Stomach (tissue), 8 donors: ENCODE measurements at regions not wholly inside any gene's neighbourhood (a gene's known extent, or its start where the extent isn't known, plus 50 kb on each side); places are given as distances from the start of the nearest gene placed in this dataset.

Experiments used
- DNase-seq, 2 donors: peaks; one replicate each; pipeline versions ENCODE4 v3.0.0 to v3.0.0-alpha.2; 2013 to 2019
- H3K27ac ChIP-seq, 5 donors: fragments of 200-600 bp in 4 of 5; sonication (generic) in 4 of 5; one replicate each; pipeline ENCODE4 v1.5.1; 2013 to 2019; ENCODE audit warnings: mild to moderate bottlenecking in 1 of 5, moderate library complexity in 1 of 5
- H3K27me3 ChIP-seq, 3 donors: fragments of 200-600 bp; sonication (generic); one replicate each; pipeline ENCODE4 v1.5.1; 2017 to 2019; ENCODE audit warnings: mixed run types in 1 of 3
- H3K36me3 ChIP-seq, 4 donors: fragments of 200-600 bp; sonication (generic); 1 replicate in 3 of 4; 2 replicates in 1 of 4; pipeline ENCODE4 v1.5.1; 2016 to 2019
- H3K4me1 ChIP-seq, 4 donors: fragments of 200-600 bp; sonication (generic); one replicate each; pipeline ENCODE4 v1.5.1; 2016 to 2019
- H3K4me3 ChIP-seq, 4 donors: fragments of 200-600 bp; sonication (generic) in 3 of 4; one replicate each; pipeline ENCODE4 v1.5.1; 2016 to 2019; ENCODE audit warnings: mild to moderate bottlenecking in 1 of 4
- H3K9me3 ChIP-seq, 4 donors: fragments of 200-600 bp; sonication (generic); one replicate each; pipeline ENCODE4 v1.5.1; 2016 to 2019
- EP300 ChIP-seq: sonication (generic); formaldehyde crosslinking; IDR thresholded peaks from one replicate; pipeline ENCODE4 v1.6.1; 2017; ENCODE audit warnings: antibody characterized with exemption
- POLR2A ChIP-seq, 4 donors: fragments of 450-650 bp; IDR thresholded peaks; one replicate each; pipeline ENCODE4 v1.6.1; 2016; ENCODE audit warnings: antibody characterized with exemption in 4 of 4, control low read depth in 2 of 4, mild to moderate bottlenecking in 1 of 4, moderate library complexity in 1 of 4
- POLR2AphosphoS5 ChIP-seq, 3 donors: sonication (generic); formaldehyde crosslinking; IDR thresholded peaks; one replicate each; pipeline ENCODE4 v1.6.1; 2016; ENCODE audit warnings: antibody characterized with exemption in 3 of 3
- WGBS, 5 donors: extraction: QIAGEN DNeasy Blood & Tissue Kit in 3 of 5; methylation state at CpG; one replicate each; pipeline versions ENCODE4 v1.1.5 to v1.1.7; 2013 to 2018; 5-methylcytosine and 5-hydroxymethylcytosine counted together
- intact Hi-C: fragments of 100-400 bp; cut with DNase I; formaldehyde crosslinking; loops from one replicate; pipeline ENCODE4 v1.15.1; 2023; ENCODE audit warnings: low total_unique reads
- TF ChIP-seq, protein P1 (sequence below), 7 experiments: fragments of 450-650 bp in 4 of 7; fragments of 200-600 bp in 3 of 7; sonication (generic) in 3 of 7; IDR thresholded peaks; one replicate each; pipeline ENCODE4 v1.5.1; 2016 to 2019; ENCODE audit warnings: antibody characterized with exemption in 7 of 7, control low read depth in 2 of 7, mild to moderate bottlenecking in 1 of 7
- donor health status: healthy with polysubstance abuse.
- donor health status: Bipolar disorder and iron deficiency.
- donor health status: healthy.

- 77 to 81% (median 79%) methylated on average over 4 of the region's 4 CpGs for WGBS, 5 donors
- H3K36me3 ChIP-seq, result no peaks in the 10 kb centered on the region
- intact Hi-C loops, result no loop called here
- H3K9me3 ChIP-seq, result no peaks in the 10 kb centered on the region
- no peaks in the 10 kb centered on the region for H3K4me1 ChIP-seq
- TF ChIP-seq, protein P1, sequence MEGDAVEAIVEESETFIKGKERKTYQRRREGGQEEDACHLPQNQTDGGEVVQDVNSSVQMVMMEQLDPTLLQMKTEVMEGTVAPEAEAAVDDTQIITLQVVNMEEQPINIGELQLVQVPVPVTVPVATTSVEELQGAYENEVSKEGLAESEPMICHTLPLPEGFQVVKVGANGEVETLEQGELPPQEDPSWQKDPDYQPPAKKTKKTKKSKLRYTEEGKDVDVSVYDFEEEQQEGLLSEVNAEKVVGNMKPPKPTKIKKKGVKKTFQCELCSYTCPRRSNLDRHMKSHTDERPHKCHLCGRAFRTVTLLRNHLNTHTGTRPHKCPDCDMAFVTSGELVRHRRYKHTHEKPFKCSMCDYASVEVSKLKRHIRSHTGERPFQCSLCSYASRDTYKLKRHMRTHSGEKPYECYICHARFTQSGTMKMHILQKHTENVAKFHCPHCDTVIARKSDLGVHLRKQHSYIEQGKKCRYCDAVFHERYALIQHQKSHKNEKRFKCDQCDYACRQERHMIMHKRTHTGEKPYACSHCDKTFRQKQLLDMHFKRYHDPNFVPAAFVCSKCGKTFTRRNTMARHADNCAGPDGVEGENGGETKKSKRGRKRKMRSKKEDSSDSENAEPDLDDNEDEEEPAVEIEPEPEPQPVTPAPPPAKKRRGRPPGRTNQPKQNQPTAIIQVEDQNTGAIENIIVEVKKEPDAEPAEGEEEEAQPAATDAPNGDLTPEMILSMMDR (IDR thresholded peaks at IDR 0.05), result no peak
- no peak for TF ChIP-seq POLR2A (IDR thresholded peaks at IDR 0.05)
- no peaks in the 10 kb centered on the region for H3K27me3 ChIP-seq
- no peak overlapping the region for H3K27ac ChIP-seq
- no peak overlapping the region for H3K4me3 ChIP-seq
- no peak for DNase-seq
These were observed 83.1 kb downstream of the SST start for GRCh38 chr3:187587076-187587475.

DNA sequence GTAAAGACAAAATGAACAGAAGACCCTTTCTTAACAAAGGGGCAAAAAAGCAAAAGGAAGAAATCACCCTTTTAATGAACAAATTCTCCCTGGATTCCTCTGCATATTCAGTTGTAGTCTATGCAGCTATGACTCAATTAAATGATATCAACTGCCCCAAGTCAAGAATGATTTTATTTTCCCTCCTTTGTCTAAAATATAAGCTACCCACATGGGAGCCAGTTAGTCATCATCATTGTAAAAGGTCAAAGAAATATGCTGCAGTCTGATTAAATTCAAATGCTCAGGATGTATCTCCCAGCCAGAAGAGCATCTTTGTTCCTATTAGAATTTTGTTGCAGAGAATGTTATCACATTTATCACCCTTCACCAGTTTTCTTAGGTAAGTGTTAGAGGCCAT is 84.0 kb downstream of the SST start:
- H3K27me3 ChIP-seq, result no peaks in the 10 kb centered on the region
- no peak overlapping the region for H3K4me3 ChIP-seq
- no peaks in the 10 kb centered on the region for H3K4me1 ChIP-seq
- H3K9me3 ChIP-seq, result no peaks in the 10 kb centered on the region
- no peak overlapping the region for H3K27ac ChIP-seq
- intact Hi-C loops, result no loop called here
- no peak for DNase-seq
- TF ChIP-seq EP300, result no peak
- no peak for TF ChIP-seq POLR2AphosphoS5 (IDR thresholded peaks at IDR 0.05)
- TF ChIP-seq, protein P1 (IDR thresholded peaks at IDR 0.05), result no peak
- no peak for TF ChIP-seq POLR2A (IDR thresholded peaks at IDR 0.05)
- no peaks in the 10 kb centered on the region for H3K36me3 ChIP-seq

- H3K9me3 ChIP-seq, result no peaks in the 10 kb centered on the region
- TF ChIP-seq, protein P1 (IDR thresholded peaks at IDR 0.05), result no peak
- no peak for TF ChIP-seq EP300
- TF ChIP-seq POLR2AphosphoS5 (IDR thresholded peaks at IDR 0.05), result no peak
- no peak for TF ChIP-seq POLR2A (IDR thresholded peaks at IDR 0.05)
- H3K36me3 ChIP-seq, result no peaks in the 10 kb centered on the region
- peaks cover 0 to 9% (median 4%) of the 10 kb centered on the region in 4 donors for H3K4me1 ChIP-seq
- no peaks in the 10 kb centered on the region for H3K27me3 ChIP-seq
- WGBS, 5 donors, result 56 to 81% (median 73%) methylated on average over 2 of the region's 2 CpGs
- DNase-seq, result no peak
- no peak overlapping the region for H3K4me3 ChIP-seq
- H3K27ac ChIP-seq, result no peak overlapping the region
- intact Hi-C loops, result no loop called here
These were observed 97.8 kb downstream of the SST start for GRCh38 chr3:187572441-187572840.

DNA sequence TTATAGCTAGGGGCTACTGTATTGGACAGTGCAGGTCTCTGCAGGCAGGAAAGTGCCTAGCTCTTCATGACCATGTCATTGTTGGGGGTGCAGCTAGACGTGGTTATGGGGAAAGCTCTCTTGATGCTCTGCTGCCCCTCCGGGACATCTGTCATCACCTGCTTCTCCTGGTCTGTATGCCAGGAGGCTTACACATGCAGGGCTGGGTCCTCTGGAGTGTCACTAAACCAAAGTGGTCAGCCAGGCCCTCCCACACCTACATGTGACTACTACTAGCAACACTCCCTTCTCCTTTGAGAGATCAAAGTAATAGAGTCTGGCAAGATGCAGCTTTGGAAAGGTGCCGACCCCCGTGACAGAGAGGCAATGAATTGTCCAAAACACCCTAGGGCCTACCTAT is 98.5 kb downstream of the SST start:
- no peak for DNase-seq
- TF ChIP-seq, protein P1 (IDR thresholded peaks at IDR 0.05), result no peak
- TF ChIP-seq POLR2A (IDR thresholded peaks at IDR 0.05) (no peak), EP300 (no peak), POLR2AphosphoS5 (IDR thresholded peaks at IDR 0.05) (no peak)
- intact Hi-C loops, result no loop called here
- H3K4me3 ChIP-seq, result no peak overlapping the region
- no peaks in the 10 kb centered on the region for H3K9me3 ChIP-seq
- no peaks in the 10 kb centered on the region for H3K27me3 ChIP-seq
- H3K36me3 ChIP-seq, result no peaks in the 10 kb centered on the region
- WGBS, 5 donors, result 80 to 93% (median 87%) methylated on average over 2 to 4 of the region's 4 CpGs
- H3K27ac ChIP-seq, result no peak overlapping the region
- H3K4me1 ChIP-seq, result peaks cover 0 to 17% (median 4%) of the 10 kb centered on the region in 4 donors
